ENCODE measurements at regions not wholly inside any gene's neighbourhood (a gene's known extent, or its start where the extent isn't known, plus 50 kb on each side); places are given as distances from the start of the nearest gene placed in this dataset.

GRCh38 chr20:56689852-56690485 is 60.9 kb downstream of the TFAP2C start:
- TF ChIP-seq, protein P1, sequence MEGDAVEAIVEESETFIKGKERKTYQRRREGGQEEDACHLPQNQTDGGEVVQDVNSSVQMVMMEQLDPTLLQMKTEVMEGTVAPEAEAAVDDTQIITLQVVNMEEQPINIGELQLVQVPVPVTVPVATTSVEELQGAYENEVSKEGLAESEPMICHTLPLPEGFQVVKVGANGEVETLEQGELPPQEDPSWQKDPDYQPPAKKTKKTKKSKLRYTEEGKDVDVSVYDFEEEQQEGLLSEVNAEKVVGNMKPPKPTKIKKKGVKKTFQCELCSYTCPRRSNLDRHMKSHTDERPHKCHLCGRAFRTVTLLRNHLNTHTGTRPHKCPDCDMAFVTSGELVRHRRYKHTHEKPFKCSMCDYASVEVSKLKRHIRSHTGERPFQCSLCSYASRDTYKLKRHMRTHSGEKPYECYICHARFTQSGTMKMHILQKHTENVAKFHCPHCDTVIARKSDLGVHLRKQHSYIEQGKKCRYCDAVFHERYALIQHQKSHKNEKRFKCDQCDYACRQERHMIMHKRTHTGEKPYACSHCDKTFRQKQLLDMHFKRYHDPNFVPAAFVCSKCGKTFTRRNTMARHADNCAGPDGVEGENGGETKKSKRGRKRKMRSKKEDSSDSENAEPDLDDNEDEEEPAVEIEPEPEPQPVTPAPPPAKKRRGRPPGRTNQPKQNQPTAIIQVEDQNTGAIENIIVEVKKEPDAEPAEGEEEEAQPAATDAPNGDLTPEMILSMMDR (conservative IDR thresholded peaks at IDR 0.05; ENCODE audit: low read length): no peak
- no peak for TF ChIP-seq EZH2phosphoT487 (IDR thresholded peaks at IDR 0.05; ENCODE audit: borderline replicate concordance, low read depth, low read length)

Measured in OCI-LY7 (cell line).